ENCODE measurements at regions not wholly inside any gene's neighbourhood (a gene's known extent, or its start where the extent isn't known, plus 50 kb on each side); places are given as distances from the start of the nearest gene placed in this dataset.

GRCh38 chr7:106756884-106757283 is 95.9 kb upstream of the CCDC71L start:
- TF ChIP-seq TEAD4 (IDR thresholded peaks at IDR 0.05) (no peak), NFIC (IDR thresholded peaks at IDR 0.05) (no peak), TAF1 (IDR thresholded peaks at IDR 0.05; ENCODE audit: low read depth) (no peak), TCF12 (IDR thresholded peaks at IDR 0.05; ENCODE audit: low read depth) (no peak), ZBTB7A (IDR thresholded peaks at IDR 0.05; ENCODE audit: low read depth) (no peak), EGR1 (IDR thresholded peaks at IDR 0.05) (no peak), CREB1 (IDR thresholded peaks at IDR 0.05; ENCODE audit: low read depth) (no peak), YY1 (IDR thresholded peaks at IDR 0.05; ENCODE audit: low read depth) (no peak), EP300 (IDR thresholded peaks at IDR 0.05; ENCODE audit: borderline replicate concordance) (no peak)
- TF ChIP-seq, protein P1, sequence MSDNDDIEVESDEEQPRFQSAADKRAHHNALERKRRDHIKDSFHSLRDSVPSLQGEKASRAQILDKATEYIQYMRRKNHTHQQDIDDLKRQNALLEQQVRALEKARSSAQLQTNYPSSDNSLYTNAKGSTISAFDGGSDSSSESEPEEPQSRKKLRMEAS (IDR thresholded peaks at IDR 0.05) = no peak

- no peak for TF ChIP-seq TAF1 (IDR thresholded peaks at IDR 0.05; ENCODE audit: low read depth)
- no peak for TF ChIP-seq USF1 (IDR thresholded peaks at IDR 0.05)
- no peak for TF ChIP-seq TEAD4 (IDR thresholded peaks at IDR 0.05)
- TF ChIP-seq TCF12 (IDR thresholded peaks at IDR 0.05; ENCODE audit: low read depth) = no peak
- TF ChIP-seq REST (IDR thresholded peaks at IDR 0.05; ENCODE audit: low read depth) = no peak
- TF ChIP-seq CEBPB (IDR thresholded peaks at IDR 0.05) = no peak
- no peak for TF ChIP-seq ZBTB7A (IDR thresholded peaks at IDR 0.05; ENCODE audit: low read depth)
- no peak for TF ChIP-seq EP300 (IDR thresholded peaks at IDR 0.05; ENCODE audit: borderline replicate concordance)
Observed at GRCh38 chr7:106757846-106758245, 96.9 kb upstream of the CCDC71L start.

- TF ChIP-seq NFIC (IDR thresholded peaks at IDR 0.05) = no peak
- TF ChIP-seq ZBTB7A (IDR thresholded peaks at IDR 0.05; ENCODE audit: low read depth) = no peak
- no peak for TF ChIP-seq REST (IDR thresholded peaks at IDR 0.05; ENCODE audit: low read depth)
- no peak for TF ChIP-seq EGR1 (IDR thresholded peaks at IDR 0.05)
- no peak for TF ChIP-seq TAF1 (IDR thresholded peaks at IDR 0.05; ENCODE audit: low read depth)
- TF ChIP-seq CEBPB (IDR thresholded peaks at IDR 0.05) = no peak
- TF ChIP-seq CREB1 (IDR thresholded peaks at IDR 0.05; ENCODE audit: low read depth) = no peak
- TF ChIP-seq TEAD4 (IDR thresholded peaks at IDR 0.05) = no peak
- TF ChIP-seq FOXM1 (IDR thresholded peaks at IDR 0.05; ENCODE audit: borderline replicate concordance, low read depth) = no peak
- no peak for TF ChIP-seq RAD21 (IDR thresholded peaks at IDR 0.05; ENCODE audit: low read depth)
- no peak for TF ChIP-seq YY1 (IDR thresholded peaks at IDR 0.05; ENCODE audit: low read depth)
- TF ChIP-seq EP300 (IDR thresholded peaks at IDR 0.05; ENCODE audit: borderline replicate concordance) = no peak
- TF ChIP-seq, protein P1 (IDR thresholded peaks at IDR 0.05) = no peak
- no peak for TF ChIP-seq TCF12 (IDR thresholded peaks at IDR 0.05; ENCODE audit: low read depth)
- TF ChIP-seq USF1 (IDR thresholded peaks at IDR 0.05) = no peak
Observed at GRCh38 chr7:106763717-106764116, 101.4 kb upstream of the PIK3CG start.

- TF ChIP-seq TAF1 (IDR thresholded peaks at IDR 0.05; ENCODE audit: low read depth) (no peak), CEBPB (IDR thresholded peaks at IDR 0.05) (no peak), TEAD4 (IDR thresholded peaks at IDR 0.05) (no peak), FOXM1 (IDR thresholded peaks at IDR 0.05; ENCODE audit: borderline replicate concordance, low read depth) (no peak), EP300 (IDR thresholded peaks at IDR 0.05; ENCODE audit: borderline replicate concordance) (no peak), EGR1 (IDR thresholded peaks at IDR 0.05) (no peak), CREB1 (IDR thresholded peaks at IDR 0.05; ENCODE audit: low read depth) (no peak), REST (IDR thresholded peaks at IDR 0.05; ENCODE audit: low read depth) (no peak), NFIC (IDR thresholded peaks at IDR 0.05) (no peak), USF1 (IDR thresholded peaks at IDR 0.05) (no peak), YY1 (IDR thresholded peaks at IDR 0.05; ENCODE audit: low read depth) (no peak), TCF12 (IDR thresholded peaks at IDR 0.05; ENCODE audit: low read depth) (no peak), RAD21 (IDR thresholded peaks at IDR 0.05; ENCODE audit: low read depth) (no peak), ZBTB7A (IDR thresholded peaks at IDR 0.05; ENCODE audit: low read depth) (no peak)
- TF ChIP-seq, protein P1 (IDR thresholded peaks at IDR 0.05) = no peak
Observed at GRCh38 chr7:106765727-106766355, 99.2 kb upstream of the PIK3CG start.

Data from Ishikawa (cell line).